ENCODE measurements at regions not wholly inside any gene's neighbourhood (a gene's known extent, or its start where the extent isn't known, plus 50 kb on each side); places are given as distances from the start of the nearest gene placed in this dataset.
A peak's percentile ranks its signal among the peaks of the same experiment; 100 is the strongest.

- Histone ChIP-seq H4K20me1 (ENCODE audit: insufficient read depth, low read length) (no peaks in the 10 kb centered on the region), H3K27ac (ENCODE audit: low read length) (no peak overlapping the region), H3F3A (ENCODE audit: insufficient read depth, low read length) (no peaks in the 10 kb centered on the region), H3K36me3 (replicated peaks; ENCODE audit: insufficient read depth, low read length) (no peaks in the 10 kb centered on the region), H2AFZ (ENCODE audit: low read length) (no peak overlapping the region), H3K4me1 (ENCODE audit: low read length) (no peaks in the 10 kb centered on the region), H3K9me2 (replicated peaks; ENCODE audit: insufficient read depth, low read length) (no peaks in the 10 kb centered on the region), H3K4me3 (ENCODE audit: low read length) (no peak overlapping the region), H3K27me3 (replicated peaks; ENCODE audit: insufficient read depth, low read length) (0 out of 2 replicates have a peak, but pooled peaks cover 10% of the 10 kb centered on the region), H3K4me2 (ENCODE audit: low read depth, low read length) (no peak overlapping the region), H3K9me3 (replicated peaks; ENCODE audit: insufficient read depth, low read length) (no peaks in the 10 kb centered on the region), H3K9ac (ENCODE audit: low read length) (no peak overlapping the region), H3K79me2 (ENCODE audit: low read length) (no peaks in the 10 kb centered on the region)
- DNase-seq = no peak
- TF ChIP-seq EZH2phosphoT487 (IDR thresholded peaks at IDR 0.05; ENCODE audit: low read length) (no peak), EZH2 (optimal IDR thresholded peaks at IDR 0.05; ENCODE audit: low read depth, low read length) (no peak)
- TF ChIP-seq, protein P1, sequence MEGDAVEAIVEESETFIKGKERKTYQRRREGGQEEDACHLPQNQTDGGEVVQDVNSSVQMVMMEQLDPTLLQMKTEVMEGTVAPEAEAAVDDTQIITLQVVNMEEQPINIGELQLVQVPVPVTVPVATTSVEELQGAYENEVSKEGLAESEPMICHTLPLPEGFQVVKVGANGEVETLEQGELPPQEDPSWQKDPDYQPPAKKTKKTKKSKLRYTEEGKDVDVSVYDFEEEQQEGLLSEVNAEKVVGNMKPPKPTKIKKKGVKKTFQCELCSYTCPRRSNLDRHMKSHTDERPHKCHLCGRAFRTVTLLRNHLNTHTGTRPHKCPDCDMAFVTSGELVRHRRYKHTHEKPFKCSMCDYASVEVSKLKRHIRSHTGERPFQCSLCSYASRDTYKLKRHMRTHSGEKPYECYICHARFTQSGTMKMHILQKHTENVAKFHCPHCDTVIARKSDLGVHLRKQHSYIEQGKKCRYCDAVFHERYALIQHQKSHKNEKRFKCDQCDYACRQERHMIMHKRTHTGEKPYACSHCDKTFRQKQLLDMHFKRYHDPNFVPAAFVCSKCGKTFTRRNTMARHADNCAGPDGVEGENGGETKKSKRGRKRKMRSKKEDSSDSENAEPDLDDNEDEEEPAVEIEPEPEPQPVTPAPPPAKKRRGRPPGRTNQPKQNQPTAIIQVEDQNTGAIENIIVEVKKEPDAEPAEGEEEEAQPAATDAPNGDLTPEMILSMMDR (IDR thresholded peaks at IDR 0.05; ENCODE audit: low read length) = no peak
Observed at GRCh38 chr2:120519469-120519868, 173.5 kb downstream of the INHBB start.

DNA sequence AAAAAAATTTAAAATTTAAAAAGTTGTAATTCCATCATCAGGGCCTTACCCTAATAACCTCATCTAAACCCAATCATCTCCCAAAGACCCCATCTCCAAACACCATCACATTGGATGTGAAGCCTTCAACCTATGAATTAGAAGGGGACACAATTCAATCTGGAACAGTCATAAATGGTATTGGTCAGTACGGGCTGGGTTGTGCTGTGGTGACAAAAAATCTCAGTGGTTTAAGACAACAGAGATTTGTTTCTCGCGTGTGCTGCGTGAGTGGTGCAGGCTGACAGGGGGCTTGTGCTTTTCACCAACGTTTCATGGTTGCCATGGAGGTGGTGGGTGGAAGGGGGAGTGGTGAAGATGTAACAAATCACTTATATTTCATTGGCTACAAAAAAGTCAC is 174.5 kb downstream of the INHBB start:
- Histone ChIP-seq H3K9ac (ENCODE audit: low read length) (no peak overlapping the region), H2AFZ (ENCODE audit: low read length) (no peak overlapping the region), H3K4me1 (ENCODE audit: low read length) (no peaks in the 10 kb centered on the region), H3K4me3 (ENCODE audit: low read length) (no peak overlapping the region), H3K36me3 (replicated peaks; ENCODE audit: insufficient read depth, low read length) (no peaks in the 10 kb centered on the region), H3K27ac (ENCODE audit: low read length) (no peak overlapping the region), H3K9me2 (replicated peaks; ENCODE audit: insufficient read depth, low read length) (no peaks in the 10 kb centered on the region), H3K27me3 (replicated peaks; ENCODE audit: insufficient read depth, low read length) (peaks cover 14% of the 10 kb centered on the region; the same call in 1 of the 2 replicates), H3K9me3 (replicated peaks; ENCODE audit: insufficient read depth, low read length) (no peaks in the 10 kb centered on the region), H4K20me1 (ENCODE audit: insufficient read depth, low read length) (no peaks in the 10 kb centered on the region), H3K4me2 (ENCODE audit: low read depth, low read length) (no peak overlapping the region), H3F3A (ENCODE audit: insufficient read depth, low read length) (no peaks in the 10 kb centered on the region), H3K79me2 (ENCODE audit: low read length) (no peaks in the 10 kb centered on the region)
- no peak for TF ChIP-seq EZH2phosphoT487 (IDR thresholded peaks at IDR 0.05; ENCODE audit: low read length)
- TF ChIP-seq, protein P1 (IDR thresholded peaks at IDR 0.05; ENCODE audit: low read length) = no peak
- no peak for TF ChIP-seq EZH2 (optimal IDR thresholded peaks at IDR 0.05; ENCODE audit: low read depth, low read length)
- DNase-seq = no peak

DNA sequence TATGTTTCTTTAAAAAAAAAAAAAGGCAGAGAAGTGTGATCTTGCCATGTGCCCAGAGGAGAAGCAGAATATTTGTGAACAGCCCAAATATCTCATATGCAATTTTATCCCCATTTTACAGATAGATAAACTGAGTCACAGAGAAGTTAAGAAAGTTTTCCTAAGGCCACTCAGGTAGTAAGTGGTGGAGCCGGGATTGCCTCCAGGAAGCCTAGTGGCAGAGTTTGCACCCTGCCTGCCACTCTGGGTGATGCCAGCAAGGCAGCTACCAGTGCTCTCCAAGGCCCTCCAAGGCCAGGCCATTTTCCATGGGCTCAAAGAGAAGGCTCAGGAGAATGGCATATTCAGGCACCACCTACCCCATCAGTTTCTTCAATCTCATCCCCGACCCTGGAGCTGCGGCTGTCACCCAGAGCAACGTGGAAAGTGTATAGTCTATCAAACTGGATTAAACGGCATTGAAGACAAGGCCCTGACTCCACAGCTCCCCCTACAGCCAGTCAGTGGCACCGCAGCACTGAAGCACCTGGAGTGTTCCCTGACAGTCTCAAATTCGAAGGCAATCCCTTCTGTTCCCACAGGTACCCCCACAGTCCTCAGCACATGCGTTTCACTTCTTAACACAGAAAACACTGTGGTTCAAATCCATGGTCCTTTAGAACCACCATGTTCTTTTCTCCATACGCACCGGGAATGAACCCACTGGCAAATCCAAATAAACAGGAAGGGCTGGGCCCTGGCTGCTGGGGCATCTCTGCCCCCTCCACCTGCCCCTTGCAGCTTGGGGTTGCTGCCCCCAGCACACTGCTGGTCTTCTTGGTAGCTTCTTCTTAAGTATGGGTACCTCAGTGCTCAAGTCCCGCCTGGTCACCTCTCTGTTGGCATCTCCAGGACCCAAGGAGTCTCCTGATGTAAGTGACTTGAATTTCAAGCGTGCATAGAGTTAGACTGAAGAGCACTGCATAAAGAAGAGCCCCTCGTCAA is 175.3 kb downstream of the INHBB start:
- Histone ChIP-seq H3K36me3 (replicated peaks; ENCODE audit: insufficient read depth, low read length) (no peaks in the 10 kb centered on the region), H3K27me3 (replicated peaks; ENCODE audit: insufficient read depth, low read length) (peaks cover 17% of the 10 kb centered on the region; the same call in 1 of the 2 replicates), H3K4me1 (ENCODE audit: low read length) (no peaks in the 10 kb centered on the region), H3K9me3 (replicated peaks; ENCODE audit: insufficient read depth, low read length) (no peaks in the 10 kb centered on the region), H3K9me2 (replicated peaks; ENCODE audit: insufficient read depth, low read length) (no peaks in the 10 kb centered on the region), H3F3A (ENCODE audit: insufficient read depth, low read length) (no peaks in the 10 kb centered on the region), H4K20me1 (ENCODE audit: insufficient read depth, low read length) (no peaks in the 10 kb centered on the region), H3K79me2 (ENCODE audit: low read length) (no peaks in the 10 kb centered on the region), H3K9ac (ENCODE audit: low read length) (no peak overlapping the region), H3K4me2 (ENCODE audit: low read depth, low read length) (no peak overlapping the region), H3K4me3 (ENCODE audit: low read length) (no peak overlapping the region), H2AFZ (ENCODE audit: low read length) (no peak overlapping the region), H3K27ac (ENCODE audit: low read length) (no peak overlapping the region)
- no peak for TF ChIP-seq EZH2phosphoT487 (IDR thresholded peaks at IDR 0.05; ENCODE audit: low read length)
- no peak for TF ChIP-seq EZH2 (optimal IDR thresholded peaks at IDR 0.05; ENCODE audit: low read depth, low read length)
- TF ChIP-seq, protein P1 (IDR thresholded peaks at IDR 0.05; ENCODE audit: low read length) = peak; percentile 52
- no peak for DNase-seq

All from MM.1S (cell line).